IMR-90 (cell line): ENCODE measurements at regions not wholly inside any gene's neighbourhood (a gene's known extent, or its start where the extent isn't known, plus 50 kb on each side); places are given as distances from the start of the nearest gene placed in this dataset.

Source experiments
- CEBPB ChIP-seq: IDR thresholded peaks from 2 replicates; pipeline ENCODE4 v1.6.1; 2012; ENCODE audit warnings: low read depth, low read length, improper control_type of control experiment
- CHD1 ChIP-seq: IDR thresholded peaks from 2 replicates; pipeline ENCODE4 v1.6.1; 2012; ENCODE audit warnings: low read depth, low read length, improper control_type of control experiment
- CTCF ChIP-seq: conservative IDR thresholded peaks from 2 replicates; pipeline ENCODE4 v1.5.1; 2012; ENCODE audit warnings: mild to moderate bottlenecking, low read depth, low read length, improper control_type of control experiment
- FOS ChIP-seq: fragments of 150-350 bp; IDR thresholded peaks from 2 replicates; pipeline ENCODE4 v1.6.1; 2016; ENCODE audit warnings: low read depth, low read length
- MAFK ChIP-seq: IDR thresholded peaks from 2 replicates; pipeline ENCODE4 v1.6.1; 2012; ENCODE audit warnings: low read depth, low read length, improper control_type of control experiment
- MXI1 ChIP-seq: IDR thresholded peaks from 2 replicates; pipeline ENCODE4 v1.6.1; 2012; ENCODE audit warnings: low read depth, mild to moderate bottlenecking, low read length, moderate library complexity, borderline replicate concordance
- POLR2A ChIP-seq: IDR thresholded peaks from 2 replicates; pipeline ENCODE4 v1.6.1; 2012; ENCODE audit warnings: mild to moderate bottlenecking, low read depth, low read length
- RAD21 ChIP-seq: IDR thresholded peaks from 2 replicates; pipeline ENCODE4 v1.6.1; 2012; ENCODE audit warnings: low read length, improper control_type of control experiment
- SMC3 ChIP-seq: fragments of 150-350 bp; IDR thresholded peaks from 2 replicates; pipeline ENCODE4 v1.6.1; 2016; ENCODE audit warnings: low read depth, mild to moderate bottlenecking, antibody characterized with exemption, low read length, moderate library complexity

- TF ChIP-seq CTCF = no peak
- TF ChIP-seq MAFK = no peak
- no peak for TF ChIP-seq MXI1
- TF ChIP-seq SMC3 = no peak
- TF ChIP-seq POLR2A = no peak
- no peak for TF ChIP-seq RAD21
- no peak for TF ChIP-seq CEBPB
- no peak for TF ChIP-seq FOS
- TF ChIP-seq CHD1 = no peak
Observed at GRCh38 chr3:162236949-162237348, 740.3 kb downstream of the OTOL1 start.
